A204.1 (cell line): ENCODE measurements at regions not wholly inside any gene's neighbourhood (a gene's known extent, or its start where the extent isn't known, plus 50 kb on each side); places are given as distances from the start of the nearest gene placed in this dataset.

Experiments used
- FAIRE-seq: peaks from 2 replicates; lab custom pipeline; 2012; peaks lifted over from hg19 to GRCh38; lab: Jason Lieb, UNC

- FAIRE-seq = no peak
Measured at GRCh38 chr7:9856668-9857067, 1117.0 kb upstream of the PHF14 start.

GRCh38 chr7:9863545-9863944, 1110.1 kb upstream of the PHF14 start:
- no peak for FAIRE-seq

- FAIRE-seq = no peak
Measured at GRCh38 chr7:9869151-9869550, 1104.5 kb upstream of the PHF14 start.

GRCh38 chr7:9869566-9869965, 1104.1 kb upstream of the PHF14 start:
- no peak for FAIRE-seq

- no peak for FAIRE-seq
Measured at GRCh38 chr7:9870674-9871073, 1103.0 kb upstream of the PHF14 start.

- no peak for FAIRE-seq
Measured at GRCh38 chr7:9874182-9874581, 1099.5 kb upstream of the PHF14 start.

- no peak for FAIRE-seq
Measured at GRCh38 chr7:9876053-9876452, 1097.6 kb upstream of the PHF14 start.

- no peak for FAIRE-seq
Measured at GRCh38 chr7:9889554-9889953, 1084.1 kb upstream of the PHF14 start.

GRCh38 chr7:9890092-9890491, 1083.6 kb upstream of the PHF14 start:
- no peak for FAIRE-seq

GRCh38 chr7:9891056-9891455, 1082.6 kb upstream of the PHF14 start:
- no peak for FAIRE-seq

- no peak for FAIRE-seq
Measured at GRCh38 chr7:9900339-9900738, 1073.3 kb upstream of the PHF14 start.

GRCh38 chr7:9921326-9921725, 1052.3 kb upstream of the PHF14 start:
- FAIRE-seq = no peak

GRCh38 chr7:9937944-9938631, 1035.6 kb upstream of the PHF14 start:
- FAIRE-seq = no peak

- no peak for FAIRE-seq
Measured at GRCh38 chr7:9939176-9939575, 1034.5 kb upstream of the PHF14 start.

- no peak for FAIRE-seq
Measured at GRCh38 chr7:9945131-9945530, 1028.5 kb upstream of the PHF14 start.

- no peak for FAIRE-seq
Measured at GRCh38 chr7:9945857-9946256, 1027.8 kb upstream of the PHF14 start.

- no peak for FAIRE-seq
Measured at GRCh38 chr7:9955138-9955537, 1018.5 kb upstream of the PHF14 start.

GRCh38 chr7:9958486-9958885, 1015.2 kb upstream of the PHF14 start:
- no peak for FAIRE-seq

GRCh38 chr7:9960460-9960859, 1013.2 kb upstream of the PHF14 start:
- no peak for FAIRE-seq

- no peak for FAIRE-seq
Measured at GRCh38 chr7:9961161-9961922, 1012.3 kb upstream of the PHF14 start.

GRCh38 chr7:9962742-9963141, 1010.9 kb upstream of the PHF14 start:
- no peak for FAIRE-seq

GRCh38 chr7:9978106-9979064, 995.3 kb upstream of the PHF14 start:
- no peak for FAIRE-seq
